ENCODE measurements at regions not wholly inside any gene's neighbourhood (a gene's known extent, or its start where the extent isn't known, plus 50 kb on each side); places are given as distances from the start of the nearest gene placed in this dataset.
"Not testable (repeated sequence)": the region's sequence is repeated elsewhere in the genome, so short reads cannot be mapped to it uniquely, and the experiment has no call there.

GRCh38 chr4:24186466-24186865 is 296.6 kb upstream of the PPARGC1A start:
- Mint-ChIP-seq H3K4me3 (no peak overlapping the region), H3K27me3 (no peaks in the 10 kb centered on the region), H3K36me3 (ENCODE audit: low read depth) (no peaks in the 10 kb centered on the region), H3K9me3 (peaks cover 4% of the 10 kb centered on the region), H3K4me1 (no peaks in the 10 kb centered on the region), H3K27ac (no peak overlapping the region)
- ChIA-PET CTCF (no interaction called here), POLR2A (no interaction called here)
- DNase-seq, result no peak

DNA sequence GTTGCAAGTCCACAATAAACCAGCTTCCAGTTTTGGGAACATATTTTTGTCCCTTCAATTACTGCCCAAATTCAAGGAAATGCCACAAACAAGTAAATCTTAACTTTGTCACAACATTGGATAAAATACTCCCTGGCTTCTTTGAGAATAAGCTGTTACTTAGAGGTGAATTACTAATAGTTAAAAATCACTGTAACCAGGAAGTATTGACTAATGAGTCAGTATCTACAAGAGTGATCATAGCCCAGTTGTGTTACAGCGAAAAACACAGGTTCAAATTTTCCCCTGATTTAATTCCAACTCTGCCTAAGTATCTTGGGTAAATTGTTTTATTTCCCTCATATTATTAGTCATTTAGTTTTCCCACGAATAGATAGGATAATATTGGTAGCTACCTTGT is 291.2 kb upstream of the PPARGC1A start:
- H3K27me3 Mint-ChIP-seq, result no peaks in the 10 kb centered on the region
- no peak overlapping the region for H3K27ac Mint-ChIP-seq
- no peaks in the 10 kb centered on the region for H3K4me1 Mint-ChIP-seq
- ChIA-PET CTCF (no interaction called here), POLR2A (no interaction called here)
- no peaks in the 10 kb centered on the region for H3K36me3 Mint-ChIP-seq (ENCODE audit: low read depth)
- H3K4me3 Mint-ChIP-seq, result no peak overlapping the region
- H3K9me3 Mint-ChIP-seq, result peaks cover 8% of the 10 kb centered on the region
- no peak for DNase-seq

DNA sequence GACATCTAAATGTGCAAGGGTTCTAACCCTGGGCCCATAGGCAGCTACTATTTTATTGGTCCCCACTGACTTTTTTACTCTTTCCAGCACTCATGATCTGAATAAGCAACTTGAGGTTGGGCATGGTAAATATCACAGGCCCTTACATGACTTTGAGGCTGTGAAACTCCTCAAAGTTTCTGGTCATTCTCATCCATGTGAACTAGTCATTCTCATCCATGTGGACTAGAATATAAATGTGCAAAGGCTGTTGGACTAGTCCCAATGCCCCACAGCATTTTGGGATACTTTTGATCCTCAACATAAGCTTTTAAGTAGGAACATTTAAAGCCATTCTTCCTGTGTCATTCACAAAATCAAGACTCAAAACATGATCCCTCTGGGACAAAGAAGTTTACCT is 290.7 kb upstream of the PPARGC1A start:
- Mint-ChIP-seq H3K27me3 (no peaks in the 10 kb centered on the region), H3K4me3 (no peak overlapping the region), H3K9me3 (peaks cover 8% of the 10 kb centered on the region), H3K36me3 (ENCODE audit: low read depth) (no peaks in the 10 kb centered on the region), H3K27ac (no peak overlapping the region), H3K4me1 (no peaks in the 10 kb centered on the region)
- POLR2A ChIA-PET, result no interaction called here
- DNase-seq, result no peak
- CTCF ChIA-PET, result no interaction called here

DNA sequence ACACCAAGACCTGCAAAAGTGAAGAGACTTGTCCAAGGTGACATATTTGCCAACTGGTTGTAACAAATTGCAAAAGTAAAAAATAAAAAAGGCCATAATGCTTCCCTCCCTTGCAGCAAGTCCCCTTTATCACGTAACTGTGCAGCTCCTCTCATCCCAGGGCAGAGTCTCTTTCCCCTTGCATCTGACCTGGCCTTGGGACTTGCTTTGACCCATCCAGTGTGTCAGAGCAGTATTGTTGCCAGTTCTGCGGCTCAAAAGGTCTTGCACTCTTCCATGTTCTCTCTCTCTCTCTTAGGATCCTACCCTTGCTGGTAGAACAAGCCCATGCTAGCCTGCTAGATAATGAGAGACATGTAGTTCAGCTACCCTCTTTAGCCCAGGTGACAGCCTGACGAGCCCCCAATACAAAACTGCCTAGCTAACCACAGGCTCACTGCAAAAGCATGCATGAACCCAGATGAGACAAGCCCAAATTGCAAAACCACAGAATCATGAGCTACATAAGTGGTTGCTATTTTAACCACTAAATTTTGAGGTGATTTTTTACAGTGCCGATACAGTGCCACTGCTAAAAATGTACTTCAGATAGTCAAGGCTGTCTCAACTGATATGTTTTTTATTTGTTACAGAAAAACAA is 289.5 kb upstream of the PPARGC1A start:
- DNase-seq, result no peak
- Mint-ChIP-seq H3K36me3 (ENCODE audit: low read depth) (no peaks in the 10 kb centered on the region), H3K4me1 (no peaks in the 10 kb centered on the region), H3K9me3 (peaks cover 8% of the 10 kb centered on the region), H3K4me3 (no peak overlapping the region), H3K27me3 (no peaks in the 10 kb centered on the region), H3K27ac (no peak overlapping the region)
- ChIA-PET POLR2A (no interaction called here), CTCF (no interaction called here)

DNA sequence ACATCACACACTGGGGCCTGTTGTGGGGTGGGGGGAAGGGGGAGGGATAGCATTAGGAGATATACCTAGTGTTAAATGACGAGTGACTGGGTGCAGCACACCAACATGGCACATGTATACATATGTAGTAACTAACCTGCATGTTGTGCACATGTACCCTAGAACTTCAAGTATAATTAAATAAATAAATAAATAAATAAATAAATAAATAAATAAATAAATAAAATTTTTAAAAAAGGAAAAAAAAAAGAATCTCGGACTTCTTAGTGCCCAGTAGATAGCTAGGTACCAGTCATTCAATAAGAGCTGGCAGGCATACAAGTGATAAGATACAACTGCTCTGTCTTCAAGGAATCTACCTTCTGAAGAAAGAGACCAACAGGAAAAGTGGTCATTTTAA is 287.6 kb upstream of the PPARGC1A start:
- H3K4me1 Mint-ChIP-seq; H3K36me3 Mint-ChIP-seq (ENCODE audit: low read depth); DNase-seq; H3K27me3 Mint-ChIP-seq; H3K9me3 Mint-ChIP-seq; H3K27ac Mint-ChIP-seq; CTCF ChIA-PET; H3K4me3 Mint-ChIP-seq; POLR2A ChIA-PET: not testable (repeated sequence)

- no peaks in the 10 kb centered on the region for H3K27me3 Mint-ChIP-seq
- no peaks in the 10 kb centered on the region for H3K4me1 Mint-ChIP-seq
- POLR2A ChIA-PET, result no interaction called here
These were observed 285.9 kb upstream of the PPARGC1A start for GRCh38 chr4:24175707-24176106.

DNA sequence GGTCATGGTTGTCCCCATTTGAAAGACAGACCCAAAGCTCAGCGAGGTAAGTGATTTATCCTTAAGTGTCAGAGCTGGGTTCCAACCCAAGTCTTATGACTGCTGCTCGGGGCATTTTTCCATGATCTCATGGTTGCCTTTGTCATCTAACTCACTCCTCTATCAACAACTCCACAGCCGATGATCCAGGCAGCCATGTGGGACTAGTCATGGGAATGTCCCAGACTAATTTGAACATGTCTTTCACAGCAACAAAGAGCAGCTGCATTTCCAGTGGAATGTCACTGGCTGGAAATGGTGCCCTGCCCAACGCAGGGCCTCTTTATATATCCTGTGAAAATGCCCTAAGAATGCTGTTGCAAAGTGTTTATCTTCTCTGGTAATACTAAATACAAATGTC is 284.8 kb upstream of the PPARGC1A start:
- no peak for DNase-seq
- peaks cover 6% of the 10 kb centered on the region for H3K9me3 Mint-ChIP-seq
- H3K4me3 Mint-ChIP-seq, result no peak overlapping the region
- ChIA-PET POLR2A (no interaction called here), CTCF (no interaction called here)
- no peak overlapping the region for H3K27ac Mint-ChIP-seq
- no peaks in the 10 kb centered on the region for H3K36me3 Mint-ChIP-seq (ENCODE audit: low read depth)
- H3K4me1 Mint-ChIP-seq, result no peaks in the 10 kb centered on the region
- no peaks in the 10 kb centered on the region for H3K27me3 Mint-ChIP-seq

More at GRCh38 chr4:24175707-24176106, 285.9 kb upstream of the PPARGC1A start:
- CTCF ChIA-PET, result interaction anchor here (0.6 kb wide), 2 partner anchors 73 to 491 kb away, joined by 3 to 4 read pairs; no protein-coding TSS in a partner anchor
- no peak overlapping the region for H3K4me3 Mint-ChIP-seq
- H3K9me3 Mint-ChIP-seq, result peaks cover 4% of the 10 kb centered on the region
- no peak overlapping the region for H3K27ac Mint-ChIP-seq
- no peak for DNase-seq
- no peaks in the 10 kb centered on the region for H3K36me3 Mint-ChIP-seq (ENCODE audit: low read depth)

GRCh38 chr4:24172406-24172805 is 282.6 kb upstream of the PPARGC1A start:
- Mint-ChIP-seq H3K36me3 (ENCODE audit: low read depth) (no peaks in the 10 kb centered on the region), H3K27ac (no peak overlapping the region), H3K9me3 (peaks cover 6% of the 10 kb centered on the region), H3K4me1 (no peaks in the 10 kb centered on the region), H3K4me3 (no peak overlapping the region), H3K27me3 (no peaks in the 10 kb centered on the region)
- CTCF ChIA-PET, result no interaction called here
- DNase-seq, result no peak
- POLR2A ChIA-PET, result no interaction called here

DNA sequence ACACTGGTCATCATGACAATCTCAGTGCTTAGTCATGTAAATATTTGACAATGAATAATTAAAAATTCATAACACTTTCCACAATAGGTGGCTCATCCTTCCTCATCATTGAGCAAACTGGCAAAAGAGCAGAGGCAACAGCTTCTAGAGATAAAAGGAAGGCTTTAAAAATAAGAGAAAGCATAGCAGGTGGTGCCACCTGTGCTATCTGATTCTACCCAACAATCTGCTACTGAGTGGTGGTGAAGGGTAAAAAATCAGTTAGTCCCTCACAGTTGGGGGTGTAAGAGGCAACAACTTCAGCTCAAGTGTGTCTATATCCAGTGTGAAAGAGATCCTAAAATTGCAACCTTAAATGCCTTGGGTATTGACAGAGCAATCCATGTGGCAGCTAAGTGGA is 280.1 kb upstream of the PPARGC1A start:
- Mint-ChIP-seq H3K27me3 (no peaks in the 10 kb centered on the region), H3K27ac (no peak overlapping the region), H3K36me3 (ENCODE audit: low read depth) (no peaks in the 10 kb centered on the region), H3K4me1 (no peaks in the 10 kb centered on the region), H3K9me3 (peaks cover 2% of the 10 kb centered on the region), H3K4me3 (no peak overlapping the region)
- ChIA-PET POLR2A (no interaction called here), CTCF (no interaction called here)
- no peak for DNase-seq

DNA sequence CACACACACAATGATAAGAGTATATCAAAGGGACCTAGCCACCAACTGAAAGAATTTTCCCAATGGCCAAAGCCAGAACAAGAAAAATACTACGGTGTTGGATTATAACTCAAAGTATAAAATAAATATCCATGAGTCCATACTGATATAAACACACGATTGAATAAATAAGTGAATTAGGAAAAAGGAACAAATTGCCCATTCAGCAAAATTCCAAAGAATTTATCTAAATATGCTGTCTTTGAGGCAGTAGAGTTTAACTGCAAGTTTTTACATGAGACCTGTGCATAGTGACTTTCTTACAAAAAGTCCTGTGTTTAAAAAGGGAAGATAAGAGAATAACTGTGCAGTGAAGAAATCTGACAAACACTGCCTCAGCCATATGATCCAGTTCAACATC is 278.8 kb upstream of the PPARGC1A start:
- no peaks in the 10 kb centered on the region for H3K4me1 Mint-ChIP-seq
- no peak overlapping the region for H3K27ac Mint-ChIP-seq
- H3K4me3 Mint-ChIP-seq, result no peak overlapping the region
- peaks cover 2% of the 10 kb centered on the region for H3K9me3 Mint-ChIP-seq
- no peaks in the 10 kb centered on the region for H3K36me3 Mint-ChIP-seq (ENCODE audit: low read depth)
- DNase-seq, result no peak
- CTCF ChIA-PET, result no interaction called here
- POLR2A ChIA-PET, result no interaction called here
- no peaks in the 10 kb centered on the region for H3K27me3 Mint-ChIP-seq

DNA sequence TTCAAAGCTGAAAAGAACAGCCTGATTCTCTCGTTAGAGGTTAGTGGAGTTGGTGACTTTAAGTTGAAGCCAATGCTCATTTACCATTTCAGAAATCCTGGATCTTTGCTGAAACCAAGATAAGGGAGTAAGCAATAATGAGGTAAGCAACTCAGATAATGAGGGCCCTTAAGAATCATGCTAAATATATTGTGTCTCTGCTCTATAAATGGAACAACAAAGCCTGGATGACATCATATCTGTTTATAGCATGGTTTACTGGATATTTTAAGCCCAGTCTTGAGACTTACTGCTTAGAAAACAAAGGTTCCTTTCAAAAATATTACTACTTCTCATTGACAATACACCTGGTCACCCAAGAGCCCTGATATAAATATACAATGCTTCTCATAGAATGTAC is 276.7 kb upstream of the PPARGC1A start:
- Mint-ChIP-seq H3K9me3 (peaks cover 2% of the 10 kb centered on the region), H3K4me3 (no peak overlapping the region), H3K27ac (no peak overlapping the region), H3K4me1 (no peaks in the 10 kb centered on the region), H3K36me3 (ENCODE audit: low read depth) (no peaks in the 10 kb centered on the region), H3K27me3 (no peaks in the 10 kb centered on the region)
- no peak for DNase-seq
- POLR2A ChIA-PET, result no interaction called here
- CTCF ChIA-PET, result no interaction called here

DNA sequence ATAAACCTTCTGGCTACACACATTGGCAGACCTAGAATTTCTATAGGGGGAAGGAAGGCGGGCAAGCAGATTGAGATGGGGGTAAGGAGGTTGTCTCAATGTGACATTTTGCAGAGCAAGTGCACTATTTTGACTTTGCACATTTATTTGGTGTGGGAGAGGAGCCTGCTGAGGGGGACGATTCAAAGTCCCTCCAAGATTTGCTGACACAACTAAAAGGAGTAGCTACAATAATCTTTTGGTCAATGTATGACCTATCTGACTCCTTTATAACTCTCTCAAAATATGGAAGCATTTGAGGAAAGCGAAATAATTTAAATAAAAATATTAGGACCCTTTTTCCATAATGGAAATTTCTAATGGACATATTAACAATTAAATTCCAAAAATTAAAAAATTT is 274.9 kb upstream of the PPARGC1A start:
- POLR2A ChIA-PET, result no interaction called here

DNA sequence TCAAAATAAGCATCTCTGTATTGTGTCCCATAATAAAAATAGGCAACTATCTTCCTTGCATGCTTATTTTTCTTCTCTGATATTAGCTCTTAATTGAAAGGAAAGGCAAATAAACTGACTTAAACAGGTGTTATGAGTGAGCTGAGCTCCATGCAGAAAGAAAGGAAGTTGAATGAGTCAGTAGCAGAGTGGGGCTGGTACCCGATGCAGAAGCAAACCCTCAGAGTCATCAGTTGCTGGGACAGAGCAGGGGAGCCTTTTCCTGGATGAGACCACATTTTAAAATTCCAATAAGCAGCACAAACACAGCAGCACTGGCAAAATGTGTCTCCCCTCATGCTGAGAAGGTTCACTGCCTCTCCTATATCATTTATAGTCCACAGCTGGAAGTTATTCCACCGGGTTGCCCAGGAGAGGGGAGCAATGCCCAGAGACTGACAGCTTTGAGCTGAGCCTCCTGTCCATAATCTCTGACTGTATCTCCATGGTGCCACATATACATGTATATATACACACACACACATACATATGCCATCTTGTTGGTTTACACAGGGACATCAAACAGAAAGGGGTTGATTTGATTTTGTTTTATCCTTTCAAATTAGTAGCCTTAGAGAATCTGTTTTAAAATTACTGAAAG is 274.3 kb upstream of the PPARGC1A start:
- Mint-ChIP-seq H3K36me3 (ENCODE audit: low read depth) (no peaks in the 10 kb centered on the region), H3K27me3 (no peaks in the 10 kb centered on the region), H3K4me1 (no peaks in the 10 kb centered on the region), H3K9me3 (no peaks in the 10 kb centered on the region), H3K27ac (no peak overlapping the region), H3K4me3 (no peak overlapping the region)
- ChIA-PET CTCF (no interaction called here), POLR2A (no interaction called here)
- no peak for DNase-seq

More for the DNA sequence above, 274.9 kb upstream of the PPARGC1A start:
- Mint-ChIP-seq H3K27ac (no peak overlapping the region), H3K9me3 (peaks cover 2% of the 10 kb centered on the region), H3K36me3 (ENCODE audit: low read depth) (no peaks in the 10 kb centered on the region), H3K27me3 (no peaks in the 10 kb centered on the region), H3K4me1 (no peaks in the 10 kb centered on the region), H3K4me3 (no peak overlapping the region)
- CTCF ChIA-PET, result no interaction called here
- no peak for DNase-seq

- Mint-ChIP-seq H3K9me3 (no peaks in the 10 kb centered on the region), H3K4me1 (no peaks in the 10 kb centered on the region), H3K36me3 (ENCODE audit: low read depth) (no peaks in the 10 kb centered on the region), H3K4me3 (no peak overlapping the region), H3K27me3 (no peaks in the 10 kb centered on the region), H3K27ac (no peak overlapping the region)
- CTCF ChIA-PET, result no interaction called here
- POLR2A ChIA-PET, result no interaction called here
- DNase-seq, result no peak
These were observed 273.5 kb upstream of the PPARGC1A start for GRCh38 chr4:24163314-24163713.
